PC-9 (cell line): ENCODE measurements at regions not wholly inside any gene's neighbourhood (a gene's known extent, or its start where the extent isn't known, plus 50 kb on each side); places are given as distances from the start of the nearest gene placed in this dataset.

Experiments
- BruUV-seq: library from RNA; stranded (reverse); fragments of 400-500 nt; replicated peaks from 2 replicates; lab custom pipeline; 2021; lab: Mats Ljungman, UMichigan
- CTCF ChIA-PET: fragments of 300-600 bp; sonication (Branson Sonifier 250); formaldehyde crosslinking; loops from one replicate; lab custom pipeline; 2022; ENCODE audit warnings: antibody characterized with exemption; lab: Charles Lee
- POLR2A ChIA-PET: fragments of 300-600 bp; sonication (Branson Sonifier 250); formaldehyde crosslinking; loops from one replicate; lab custom pipeline; 2022; ENCODE audit warnings: antibody characterized with exemption; ENCODE audit not compliant: unreplicated experiment; lab: Charles Lee
- DNase-seq, 2 experiments: peaks; one replicate each; pipeline versions ENCODE4 v3.0.0 to v3.0.0-alpha.2; 2015 to 2022; ENCODE audit warnings: mixed read lengths in 1 of 2
- H2AFZ ChIP-seq: fragments of 200-600 bp; sonication (generic); 2 replicates; pipeline ENCODE4 v1.8.1; 2017; ENCODE audit warnings: antibody characterized with exemption
- H3F3A ChIP-seq: fragments of 200-600 bp; sonication (generic); 2 replicates; pipeline ENCODE4 v1.8.1; 2017; ENCODE audit warnings: antibody characterized with exemption, mild to moderate bottlenecking, low read depth; ENCODE audit not compliant: insufficient read depth
- H3K27ac ChIP-seq: fragments of 200-600 bp; sonication (generic); 2 replicates; pipeline ENCODE4 v1.6.1; 2016; ENCODE audit warnings: mixed run types
- H3K27me3 ChIP-seq: fragments of 200-600 bp; sonication (generic); 2 replicates; pipeline ENCODE4 v1.6.1; 2016; ENCODE audit warnings: low read depth, mixed run types; ENCODE audit not compliant: insufficient read depth
- H3K36me3 ChIP-seq: fragments of 200-600 bp; sonication (generic); 2 replicates; pipeline ENCODE4 v1.6.1; 2016; ENCODE audit warnings: low read depth, mixed run types
- H3K4me1 ChIP-seq: fragments of 200-600 bp; sonication (generic); replicated peaks from 2 replicates; pipeline ENCODE4 v1.6.1; 2016; ENCODE audit warnings: mixed run types; ENCODE audit not compliant: insufficient read depth
- H3K4me2 ChIP-seq: fragments of 200-600 bp; sonication (generic); 2 replicates; pipeline ENCODE4 v1.6.1; 2017; ENCODE audit warnings: mixed run types
- H3K4me3 ChIP-seq: fragments of 200-600 bp; sonication (generic); 2 replicates; pipeline ENCODE4 v1.6.1; 2016; ENCODE audit warnings: mixed run types
- H3K79me2 ChIP-seq: fragments of 200-600 bp; sonication (generic); 2 replicates; pipeline ENCODE4 v1.6.1; 2017; ENCODE audit warnings: low read depth, mixed run types
- H3K9me2 ChIP-seq: fragments of 200-600 bp; sonication (generic); 2 replicates; pipeline ENCODE4 v1.8.1; 2017; ENCODE audit warnings: mild to moderate bottlenecking; ENCODE audit not compliant: insufficient read depth
- H3K9me3 ChIP-seq: fragments of 200-600 bp; sonication (generic); 2 replicates; pipeline ENCODE4 v1.8.1; 2016; ENCODE audit warnings: low read depth; ENCODE audit not compliant: insufficient read depth
- H4K20me1 ChIP-seq: fragments of 200-600 bp; sonication (generic); 2 replicates; pipeline ENCODE4 v1.8.1; 2017; ENCODE audit not compliant: insufficient read depth
- CTCF ChIP-seq: fragments of 200-600 bp; sonication (generic); conservative IDR thresholded peaks from 2 replicates; pipeline ENCODE4 v1.6.1; 2017; ENCODE audit warnings: mixed run types, antibody characterized with exemption, mild to moderate bottlenecking, moderate library complexity
- EZH2 ChIP-seq: fragments of 200-600 bp; sonication (generic); IDR thresholded peaks from 2 replicates; pipeline ENCODE4 v1.8.0; 2017; ENCODE audit warnings: antibody characterized with exemption, low read depth
- intact Hi-C: fragments of 100-400 bp; cut with micrococcal nuclease; formaldehyde crosslinking; loops from one replicate; pipeline ENCODE4 v1.10.0; 2022; ENCODE audit not compliant: unreplicated experiment

- CTCF ChIA-PET, result interaction anchor here (0.6 kb wide), 1 partner anchor 207 kb away, joined by 7 read pairs; no protein-coding TSS in a partner anchor
- Histone ChIP-seq H3K4me1 (no peaks in the 10 kb centered on the region), H3K79me2 (no peaks in the 10 kb centered on the region), H3K9me2 (no peaks in the 10 kb centered on the region), H2AFZ (no peak overlapping the region), H3K4me2 (no peak overlapping the region), H3K9me3 (no peaks in the 10 kb centered on the region), H3K27ac (no peak overlapping the region), H4K20me1 (no peaks in the 10 kb centered on the region), H3K27me3 (no peaks in the 10 kb centered on the region), H3F3A (no peaks in the 10 kb centered on the region), H3K36me3 (no peaks in the 10 kb centered on the region), H3K4me3 (no peak overlapping the region)
- DNase-seq, result no peak
- POLR2A ChIA-PET, result no interaction called here
- intact Hi-C loops, result no loop called here
- no TSS peak for BruUV-seq
- TF ChIP-seq CTCF, result no peak
- no peak for TF ChIP-seq EZH2
Observed at GRCh38 chr14:37968664-37969240, 239.0 kb upstream of the SSTR1 start.

DNA sequence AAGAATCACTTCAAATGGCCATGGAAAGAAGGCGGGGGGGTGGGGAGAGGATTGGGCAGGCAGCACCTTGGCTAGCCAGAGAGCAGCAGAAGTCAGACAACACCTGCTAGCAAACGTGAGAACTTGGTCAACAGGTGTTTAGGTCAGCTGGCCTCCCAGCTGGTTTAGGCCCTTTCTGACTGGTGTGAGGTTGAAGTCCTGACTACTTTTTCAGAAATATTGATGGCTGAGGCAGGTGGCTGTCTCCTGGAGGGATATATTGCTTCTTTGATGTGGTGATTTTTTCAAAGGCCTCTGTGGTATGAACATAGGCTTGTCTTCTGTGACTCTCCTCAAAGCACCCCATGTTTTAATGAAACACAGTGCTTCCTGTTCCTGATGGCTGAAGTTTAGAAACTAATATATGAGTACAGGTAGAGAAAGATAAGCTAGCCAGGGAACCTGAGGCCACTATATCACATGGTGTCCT is 238.2 kb upstream of the SSTR1 start:
- Histone ChIP-seq H3K4me3 (no peak overlapping the region), H4K20me1 (no peaks in the 10 kb centered on the region), H3K9me3 (no peaks in the 10 kb centered on the region), H3K27ac (no peak overlapping the region), H3K4me1 (no peaks in the 10 kb centered on the region), H3K27me3 (no peaks in the 10 kb centered on the region), H3K9me2 (no peaks in the 10 kb centered on the region), H3F3A (no peaks in the 10 kb centered on the region), H3K36me3 (no peaks in the 10 kb centered on the region), H3K4me2 (no peak overlapping the region), H2AFZ (no peak overlapping the region), H3K79me2 (no peaks in the 10 kb centered on the region)
- intact Hi-C loops, result no loop called here
- TF ChIP-seq CTCF (no peak), EZH2 (no peak)
- CTCF ChIA-PET, result interaction anchor here (0.6 kb wide), 1 partner anchor 207 kb away, joined by 7 read pairs; no protein-coding TSS in a partner anchor
- no peak for DNase-seq
- POLR2A ChIA-PET, result no interaction called here
- no TSS peak for BruUV-seq

GRCh38 chr14:37970696-37971095 is 237.0 kb upstream of the SSTR1 start:
- no peaks in the 10 kb centered on the region for H3K9me3 ChIP-seq
- no peak overlapping the region for H3K4me2 ChIP-seq
- CTCF ChIA-PET, result no interaction called here
- no peaks in the 10 kb centered on the region for H3K36me3 ChIP-seq
- POLR2A ChIA-PET, result no interaction called here
- BruUV-seq, result no TSS peak
- no peaks in the 10 kb centered on the region for H3K79me2 ChIP-seq
- H3F3A ChIP-seq, result no peaks in the 10 kb centered on the region
- H3K27ac ChIP-seq, result no peak overlapping the region
- no peaks in the 10 kb centered on the region for H3K9me2 ChIP-seq
- intact Hi-C loops, result no loop called here
- H3K27me3 ChIP-seq, result no peaks in the 10 kb centered on the region
- TF ChIP-seq CTCF (no peak), EZH2 (no peak)
- no peaks in the 10 kb centered on the region for H3K4me1 ChIP-seq
- DNase-seq, result no peak
- H3K4me3 ChIP-seq, result no peak overlapping the region
- H4K20me1 ChIP-seq, result no peaks in the 10 kb centered on the region
- no peak overlapping the region for H2AFZ ChIP-seq
